NT2/D1 (cell line): ENCODE measurements at regions not wholly inside any gene's neighbourhood (a gene's known extent, or its start where the extent isn't known, plus 50 kb on each side); places are given as distances from the start of the nearest gene placed in this dataset.

Experiments
- DNase-seq: peaks from one replicate; pipeline ENCODE4 v3.0.0-alpha.2; 2011; ENCODE audit warnings: low read depth, low spot score
- H3K27me3 ChIP-seq: 2 replicates; pipeline ENCODE4 v1.6.0; 2011; ENCODE audit warnings: mild to moderate bottlenecking; ENCODE audit not compliant: insufficient read length, insufficient read depth
- H3K36me3 ChIP-seq: 2 replicates; pipeline ENCODE4 v1.6.1; 2011; ENCODE audit warnings: mild to moderate bottlenecking, low read length, mixed read lengths; ENCODE audit not compliant: insufficient read depth, insufficient read length
- H3K4me1 ChIP-seq: 2 replicates; pipeline ENCODE4 v1.5.1; 2011; ENCODE audit not compliant: insufficient read depth, insufficient read length
- H3K4me3 ChIP-seq: 2 replicates; pipeline ENCODE4 v1.5.1; 2011; ENCODE audit warnings: low read depth; ENCODE audit not compliant: insufficient read length
- H3K9ac ChIP-seq: 2 replicates; pipeline ENCODE4 v1.6.0; 2011; ENCODE audit warnings: low read depth; ENCODE audit not compliant: insufficient read length
- H3K9me3 ChIP-seq: 2 replicates; pipeline ENCODE4 v1.5.1; 2011; ENCODE audit warnings: mild to moderate bottlenecking, low read length; ENCODE audit not compliant: insufficient read depth
- SUZ12 ChIP-seq: IDR thresholded peaks from 2 replicates; pipeline ENCODE4 v1.6.1; 2011; ENCODE audit not compliant: insufficient read length, insufficient read depth; ENCODE audit errors: extremely low read depth
- YY1 ChIP-seq: IDR thresholded peaks from 2 replicates; pipeline ENCODE4 v1.6.1; 2011; ENCODE audit not compliant: insufficient read length, insufficient read depth
- ZNF274 ChIP-seq: IDR thresholded peaks from 2 replicates; pipeline ENCODE4 v1.6.1; 2011; ENCODE audit warnings: mild to moderate bottlenecking, low read depth, low read length

GRCh38 chr5:123720955-123721354 is 209.0 kb downstream of the CSNK1G3 start:
- Histone ChIP-seq H3K9ac (no peak overlapping the region), H3K4me1 (no peaks in the 10 kb centered on the region), H3K36me3 (no peaks in the 10 kb centered on the region), H3K4me3 (no peak overlapping the region), H3K27me3 (no peaks in the 10 kb centered on the region), H3K9me3 (no peaks in the 10 kb centered on the region; the same call in 1 of the 2 replicates)
- TF ChIP-seq YY1 (no peak), SUZ12 (no peak), ZNF274 (no peak)
- DNase-seq, result no peak

- H3K9ac ChIP-seq, result no peak overlapping the region
- H3K4me1 ChIP-seq, result no peaks in the 10 kb centered on the region
- no peaks in the 10 kb centered on the region for H3K27me3 ChIP-seq
- TF ChIP-seq ZNF274 (no peak), SUZ12 (no peak), YY1 (no peak)
- no peak overlapping the region for H3K4me3 ChIP-seq
- DNase-seq, result no peak
- H3K36me3 ChIP-seq, result no peaks in the 10 kb centered on the region
- no peaks in the 10 kb centered on the region; the same call in 1 of the 2 replicates for H3K9me3 ChIP-seq
Observed at GRCh38 chr5:123720339-123720738, 208.4 kb downstream of the CSNK1G3 start.

DNA sequence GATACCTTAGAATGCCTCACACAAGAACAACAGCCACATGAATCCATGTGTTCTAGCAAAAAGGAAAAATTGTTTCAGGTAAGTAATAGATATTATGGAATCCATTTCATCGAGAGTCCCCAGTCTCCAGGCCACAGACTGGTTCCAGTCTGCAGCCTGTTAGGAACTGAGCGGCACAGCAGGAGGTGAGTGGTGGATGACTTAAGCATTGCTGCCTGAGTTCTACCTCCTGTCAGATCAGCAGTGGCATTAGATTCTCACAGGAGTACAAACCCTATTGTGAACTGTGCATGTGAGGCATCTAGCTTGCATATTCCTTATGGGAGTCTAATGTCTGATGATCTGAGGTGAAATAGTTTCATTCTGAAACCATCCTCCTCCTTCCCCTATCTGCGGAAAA is 207.0 kb downstream of the CSNK1G3 start:
- TF ChIP-seq ZNF274 (no peak), SUZ12 (no peak), YY1 (no peak)
- H3K9ac ChIP-seq, result no peak overlapping the region
- H3K4me1 ChIP-seq, result no peaks in the 10 kb centered on the region
- no peak overlapping the region for H3K4me3 ChIP-seq
- no peaks in the 10 kb centered on the region for H3K27me3 ChIP-seq
- H3K36me3 ChIP-seq, result no peaks in the 10 kb centered on the region
- H3K9me3 ChIP-seq, result no peaks in the 10 kb centered on the region; the same call in 1 of the 2 replicates
- no peak for DNase-seq

GRCh38 chr5:123718238-123718637 is 206.3 kb downstream of the CSNK1G3 start:
- no peak overlapping the region for H3K4me3 ChIP-seq
- H3K9me3 ChIP-seq, result no peaks in the 10 kb centered on the region; the same call in 1 of the 2 replicates
- no peaks in the 10 kb centered on the region for H3K4me1 ChIP-seq
- DNase-seq, result no peak
- no peak overlapping the region for H3K9ac ChIP-seq
- TF ChIP-seq ZNF274 (no peak), YY1 (no peak), SUZ12 (no peak)
- H3K27me3 ChIP-seq, result no peaks in the 10 kb centered on the region
- H3K36me3 ChIP-seq, result no peaks in the 10 kb centered on the region

GRCh38 chr5:123717139-123717538 is 205.2 kb downstream of the CSNK1G3 start:
- Histone ChIP-seq H3K9ac (no peak overlapping the region), H3K4me1 (no peaks in the 10 kb centered on the region), H3K9me3 (no peaks in the 10 kb centered on the region; the same call in 1 of the 2 replicates), H3K36me3 (no peaks in the 10 kb centered on the region), H3K4me3 (no peak overlapping the region), H3K27me3 (no peaks in the 10 kb centered on the region)
- TF ChIP-seq SUZ12 (no peak), YY1 (no peak), ZNF274 (no peak)
- no peak for DNase-seq

DNA sequence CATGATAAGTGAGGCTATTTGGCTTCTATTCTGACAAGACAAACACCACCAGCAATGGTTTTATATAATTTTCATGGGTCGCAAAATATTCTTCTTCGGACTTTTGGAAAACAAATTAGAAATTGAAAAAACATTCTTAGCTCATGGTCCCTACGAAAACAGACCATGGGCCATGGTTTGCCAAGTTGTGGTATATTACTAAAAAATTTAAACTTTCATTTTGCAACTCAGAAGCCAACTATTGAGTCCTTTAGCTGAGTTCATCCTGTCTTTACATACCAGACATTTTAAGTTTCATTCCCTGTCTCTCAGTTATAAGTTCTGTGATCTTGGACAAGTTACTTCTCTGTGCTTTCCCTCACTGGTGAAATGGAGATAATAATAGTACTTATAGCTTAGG is 198.1 kb downstream of the CSNK1G3 start:
- Histone ChIP-seq H3K27me3 (no peaks in the 10 kb centered on the region), H3K4me3 (no peak overlapping the region), H3K4me1 (no peaks in the 10 kb centered on the region), H3K9me3 (no peaks in the 10 kb centered on the region), H3K36me3 (no peaks in the 10 kb centered on the region), H3K9ac (no peak overlapping the region)
- no peak for DNase-seq
- TF ChIP-seq ZNF274 (no peak), SUZ12 (no peak), YY1 (no peak)

DNA sequence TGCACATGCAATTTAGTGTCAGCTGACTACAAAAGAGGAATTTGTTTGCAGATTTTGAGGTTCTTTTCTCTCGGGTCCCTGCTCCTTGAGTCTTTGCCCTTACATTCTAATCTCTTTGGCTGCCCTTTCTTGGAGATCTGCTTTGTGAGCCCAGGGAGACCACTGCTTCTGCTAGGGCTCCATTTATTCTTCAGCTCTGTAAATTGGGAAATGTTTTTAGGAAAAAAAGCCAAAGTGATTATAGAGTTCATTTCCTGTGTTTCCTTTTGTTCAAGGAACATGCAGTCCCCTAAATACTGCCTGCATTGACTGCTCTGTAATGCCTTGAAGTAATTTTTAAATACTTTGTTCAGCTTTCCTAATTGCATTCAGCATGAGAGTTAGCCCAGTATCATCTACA is 197.4 kb downstream of the CSNK1G3 start:
- no peaks in the 10 kb centered on the region for H3K27me3 ChIP-seq
- H3K9ac ChIP-seq, result no peak overlapping the region
- H3K36me3 ChIP-seq, result no peaks in the 10 kb centered on the region
- H3K4me1 ChIP-seq, result no peaks in the 10 kb centered on the region
- TF ChIP-seq ZNF274, result no peak
- H3K4me3 ChIP-seq, result no peak overlapping the region
- H3K9me3 ChIP-seq, result no peaks in the 10 kb centered on the region
- no peak for DNase-seq
